ENCODE measurements at regions not wholly inside any gene's neighbourhood (a gene's known extent, or its start where the extent isn't known, plus 50 kb on each side); places are given as distances from the start of the nearest gene placed in this dataset.

DNA sequence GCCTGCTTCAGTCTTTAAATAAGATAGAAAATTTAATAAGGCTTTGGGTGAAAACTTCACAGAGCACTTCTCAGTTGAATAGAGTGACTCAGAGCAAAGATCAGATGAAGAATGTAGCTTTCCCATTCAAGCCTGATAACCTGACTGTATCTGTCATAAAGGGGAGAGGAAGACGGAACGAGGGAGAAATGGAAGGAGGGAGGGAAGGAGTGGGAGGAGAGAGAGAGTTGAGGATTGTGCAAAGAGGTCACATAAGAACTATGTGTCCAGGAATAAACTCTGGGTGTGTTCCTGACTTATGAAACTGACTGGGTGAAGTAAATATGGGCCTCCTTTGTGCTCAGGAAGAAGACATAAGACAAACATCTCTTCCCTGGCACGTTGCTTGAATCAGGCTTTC, 385.5 kb downstream of the LPIN1 start:
- H3K36me3 ChIP-seq (replicated peaks in 1 of 2): no peaks in the 10 kb centered on the region
- H3K27ac ChIP-seq: peak overlapping the region in 1 of 5 donors; percentile 11

DNA sequence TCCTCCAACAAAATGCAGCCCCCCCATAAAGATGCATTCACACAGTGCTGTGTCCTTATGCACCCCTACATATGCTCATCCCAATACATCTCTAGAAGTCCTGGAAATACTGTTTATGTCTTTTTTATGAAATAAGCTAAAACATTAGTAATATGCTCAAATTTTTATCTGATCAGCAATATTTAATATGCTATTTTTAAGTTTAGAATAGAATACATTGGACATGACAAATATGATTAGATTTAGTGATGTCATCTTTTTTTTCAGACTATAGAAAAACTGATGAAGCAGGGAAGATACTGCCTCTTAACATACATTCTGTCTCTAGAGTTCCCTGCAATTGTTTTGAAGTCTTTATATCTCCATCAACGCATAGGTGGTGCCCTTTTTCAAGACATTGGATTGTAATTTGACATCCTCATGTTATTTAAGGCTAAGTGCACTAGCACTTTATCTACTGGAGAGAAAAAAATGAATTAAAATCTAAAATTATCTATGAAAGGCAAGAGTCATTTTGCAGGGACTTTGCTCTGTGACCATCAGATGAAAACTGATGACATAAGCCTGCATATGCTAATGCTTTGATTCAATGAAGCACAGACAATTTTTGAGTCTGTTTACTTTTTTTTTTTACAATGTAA, 395.3 kb downstream of the LPIN1 start:
- no peaks in the 10 kb centered on the region for H3K36me3 ChIP-seq (replicated peaks in 1 of 2)
- no peaks in the 10 kb centered on the region for H3K4me1 ChIP-seq (replicated peaks in 1 of 2)
- intact Hi-C loops (cut with DNase I): no loop called here
- 27 to 83% (median 42%) methylated on average over 1 of the region's 1 CpG for WGBS, 4 donors
- H3K27me3 ChIP-seq: no peaks in the 10 kb centered on the region
- H3K9me3 ChIP-seq (replicated peaks in 1 of 3): no peaks in the 10 kb centered on the region
- no peak for DNase-seq
- TF ChIP-seq POLR2A (IDR thresholded peaks at IDR 0.05): no peak
- TF ChIP-seq, protein P1, sequence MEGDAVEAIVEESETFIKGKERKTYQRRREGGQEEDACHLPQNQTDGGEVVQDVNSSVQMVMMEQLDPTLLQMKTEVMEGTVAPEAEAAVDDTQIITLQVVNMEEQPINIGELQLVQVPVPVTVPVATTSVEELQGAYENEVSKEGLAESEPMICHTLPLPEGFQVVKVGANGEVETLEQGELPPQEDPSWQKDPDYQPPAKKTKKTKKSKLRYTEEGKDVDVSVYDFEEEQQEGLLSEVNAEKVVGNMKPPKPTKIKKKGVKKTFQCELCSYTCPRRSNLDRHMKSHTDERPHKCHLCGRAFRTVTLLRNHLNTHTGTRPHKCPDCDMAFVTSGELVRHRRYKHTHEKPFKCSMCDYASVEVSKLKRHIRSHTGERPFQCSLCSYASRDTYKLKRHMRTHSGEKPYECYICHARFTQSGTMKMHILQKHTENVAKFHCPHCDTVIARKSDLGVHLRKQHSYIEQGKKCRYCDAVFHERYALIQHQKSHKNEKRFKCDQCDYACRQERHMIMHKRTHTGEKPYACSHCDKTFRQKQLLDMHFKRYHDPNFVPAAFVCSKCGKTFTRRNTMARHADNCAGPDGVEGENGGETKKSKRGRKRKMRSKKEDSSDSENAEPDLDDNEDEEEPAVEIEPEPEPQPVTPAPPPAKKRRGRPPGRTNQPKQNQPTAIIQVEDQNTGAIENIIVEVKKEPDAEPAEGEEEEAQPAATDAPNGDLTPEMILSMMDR (IDR thresholded peaks at IDR 0.05): no peak
- H3K27ac ChIP-seq: no peak overlapping the region
- H3K4me3 ChIP-seq: no peak overlapping the region

More for the DNA sequence above, 385.5 kb downstream of the LPIN1 start:
- H3K4me1 ChIP-seq (replicated peaks in 1 of 2): no peaks in the 10 kb centered on the region
- intact Hi-C loops (cut with DNase I): no loop called here
- H3K4me3 ChIP-seq: no peak overlapping the region
- no peak for DNase-seq
- no peaks in the 10 kb centered on the region for H3K9me3 ChIP-seq (replicated peaks in 1 of 3)
- no peaks in the 10 kb centered on the region for H3K27me3 ChIP-seq
- TF ChIP-seq, protein P1 (IDR thresholded peaks at IDR 0.05): no peak
- no peak for TF ChIP-seq POLR2A (IDR thresholded peaks at IDR 0.05)
- WGBS, 4 donors: 59 to 75% (median 69%) methylated on average over 3 of the region's 3 CpGs

- TF ChIP-seq POLR2A (IDR thresholded peaks at IDR 0.05): no peak
- TF ChIP-seq, protein P1 (IDR thresholded peaks at IDR 0.05): no peak
- H3K27ac ChIP-seq: no peak overlapping the region
Measured at GRCh38 chr2:12151716-12152115, 405.3 kb downstream of the LPIN1 start.

GRCh38 chr2:12152888-12153287, 406.5 kb downstream of the LPIN1 start:
- TF ChIP-seq POLR2A (IDR thresholded peaks at IDR 0.05): no peak
- TF ChIP-seq, protein P1 (IDR thresholded peaks at IDR 0.05): no peak
- DNase-seq: no peak
- Histone ChIP-seq H3K36me3 (replicated peaks in 1 of 2) (no peaks in the 10 kb centered on the region), H3K4me1 (replicated peaks in 1 of 2) (peaks cover 0 to 13% of the 10 kb centered on the region in 2 donors), H3K27me3 (no peaks in the 10 kb centered on the region), H3K27ac (no peak overlapping the region), H3K4me3 (no peak overlapping the region), H3K9me3 (replicated peaks in 1 of 3) (no peaks in the 10 kb centered on the region)
- WGBS, 4 donors: 84 to 88% (median 86%) methylated on average over 3 of the region's 3 CpGs
- intact Hi-C loops (cut with DNase I): no loop called here

More at GRCh38 chr2:12151716-12152115, 405.3 kb downstream of the LPIN1 start:
- H3K36me3 ChIP-seq (replicated peaks in 1 of 2): no peaks in the 10 kb centered on the region
- 47 to 73% (median 60%) methylated on average over 6 of the region's 6 CpGs for WGBS, 4 donors
- intact Hi-C loops (cut with DNase I): no loop called here
- no peak overlapping the region for H3K4me3 ChIP-seq
- peaks cover 0 to 10% of the 10 kb centered on the region in 2 donors for H3K4me1 ChIP-seq (replicated peaks in 1 of 2)
- H3K27me3 ChIP-seq: no peaks in the 10 kb centered on the region
- no peak for DNase-seq
- no peaks in the 10 kb centered on the region for H3K9me3 ChIP-seq (replicated peaks in 1 of 3)
